Liver (tissue), 8 donors: ENCODE measurements at regions not wholly inside any gene's neighbourhood (a gene's known extent, or its start where the extent isn't known, plus 50 kb on each side); places are given as distances from the start of the nearest gene placed in this dataset.

Source experiments
- DNase-seq: peaks from one replicate; pipeline ENCODE4 v3.0.0-alpha.2; 2017; ENCODE audit warnings: low spot score
- H3K27ac ChIP-seq, 2 donors: one replicate each; pipeline ENCODE4 v1.7.0; 2013; ENCODE audit warnings: inconsistent platforms in 2 of 2, low read length in 2 of 2, control low read depth in 1 of 2, low read depth in 1 of 2, mild to moderate bottlenecking in 1 of 2
- H3K27me3 ChIP-seq, 4 donors: one replicate each; pipeline versions ENCODE4 v1.6.1 to v1.7.0; 2013; ENCODE audit warnings: low read length in 3 of 4, inconsistent platforms in 1 of 4, mild to moderate bottlenecking in 1 of 4, moderate library complexity in 1 of 4; ENCODE audit not compliant: control insufficient read depth in 4 of 4, insufficient read depth in 4 of 4
- H3K36me3 ChIP-seq, 4 donors: one replicate each; pipeline versions ENCODE4 v1.6.1 to v1.7.0; 2013; ENCODE audit warnings: low read length in 3 of 4, mild to moderate bottlenecking in 3 of 4, low read depth in 1 of 4, moderate library complexity in 1 of 4; ENCODE audit not compliant: control insufficient read depth in 4 of 4, insufficient read depth in 3 of 4
- H3K4me1 ChIP-seq, 4 donors: one replicate each; pipeline versions ENCODE4 v1.6.1 to v1.7.0; 2013; ENCODE audit warnings: low read length in 3 of 4, mild to moderate bottlenecking in 3 of 4, moderate library complexity in 1 of 4; ENCODE audit not compliant: control insufficient read depth in 4 of 4, insufficient read depth in 4 of 4
- H3K4me3 ChIP-seq, 3 donors: one replicate each; pipeline versions ENCODE4 v1.6.1 to v1.7.0; 2013; ENCODE audit warnings: low read length in 3 of 3, control low read depth in 1 of 3, low read depth in 1 of 3, mild to moderate bottlenecking in 1 of 3
- H3K9ac ChIP-seq, 2 donors: one replicate each; pipeline ENCODE4 v1.7.0; 2013; ENCODE audit warnings: low read length in 2 of 2, mild to moderate bottlenecking in 2 of 2, moderate library complexity in 2 of 2, control low read depth in 1 of 2, low read depth in 1 of 2
- H3K9me3 ChIP-seq, 4 donors: one replicate each; pipeline versions ENCODE4 v1.6.1 to v1.7.0; 2013; ENCODE audit warnings: low read length in 3 of 4; ENCODE audit not compliant: control insufficient read depth in 4 of 4
- ATF3 ChIP-seq: IDR thresholded peaks from 2 replicates; pipeline ENCODE4 v1.6.1; 2016; ENCODE audit warnings: antibody characterized with exemption
- CTCF ChIP-seq: fragments of 150-350 bp; IDR thresholded peaks from 2 replicates; pipeline ENCODE4 v1.5.1; 2017; ENCODE audit warnings: improper control_type of control experiment, low read depth, low read length; ENCODE audit not compliant: missing input control
- EGR1 ChIP-seq, 2 donors: IDR thresholded peaks; 2 replicates each; pipeline ENCODE4 v1.6.1; 2016 to 2018; ENCODE audit warnings: antibody characterized with exemption in 2 of 2, low read depth in 2 of 2
- FOXA1 ChIP-seq: IDR thresholded peaks from 2 replicates; pipeline ENCODE4 v1.6.1; 2016; ENCODE audit warnings: antibody characterized with exemption
- FOXA2 ChIP-seq: IDR thresholded peaks from 2 replicates; pipeline ENCODE4 v1.6.1; 2016; ENCODE audit warnings: antibody characterized with exemption
- GABPA ChIP-seq, 2 donors: IDR thresholded peaks in 1 of 2; conservative IDR thresholded peaks in 1 of 2; 2 replicates each; pipeline ENCODE4 v1.6.1; 2016; ENCODE audit warnings: antibody characterized with exemption in 2 of 2, mild to moderate bottlenecking in 1 of 2, moderate library complexity in 1 of 2
- HNF4A ChIP-seq, 2 donors: conservative IDR thresholded peaks; 2 replicates each; pipeline ENCODE4 v1.6.1; 2016; ENCODE audit warnings: antibody characterized with exemption in 2 of 2, mild to moderate bottlenecking in 2 of 2
- HNF4G ChIP-seq: IDR thresholded peaks from 2 replicates; pipeline ENCODE4 v1.6.1; 2016; ENCODE audit warnings: antibody characterized with exemption
- JUND ChIP-seq, 2 donors: IDR thresholded peaks; 2 replicates each; pipeline ENCODE4 v1.6.1; 2016; ENCODE audit warnings: antibody characterized with exemption in 2 of 2
- NR2F2 ChIP-seq: IDR thresholded peaks from 2 replicates; pipeline ENCODE4 v1.6.1; 2016; ENCODE audit warnings: antibody characterized with exemption
- RAD21 ChIP-seq, 2 donors: IDR thresholded peaks; 2 replicates each; pipeline ENCODE4 v1.6.1; 2016; ENCODE audit warnings: antibody characterized with exemption in 2 of 2, mild to moderate bottlenecking in 2 of 2
- REST ChIP-seq: IDR thresholded peaks from 2 replicates; pipeline ENCODE4 v1.6.1; 2016; ENCODE audit warnings: antibody characterized with exemption, mild to moderate bottlenecking
- RXRA ChIP-seq, 2 donors: IDR thresholded peaks; 2 replicates each; pipeline ENCODE4 v1.6.1; 2017 to 2018; ENCODE audit warnings: antibody characterized with exemption in 2 of 2, mild to moderate bottlenecking in 1 of 2
- SP1 ChIP-seq: IDR thresholded peaks from 2 replicates; pipeline ENCODE4 v1.6.1; 2018; ENCODE audit warnings: antibody characterized with exemption, mild to moderate bottlenecking
- TAF1 ChIP-seq: conservative IDR thresholded peaks from 2 replicates; pipeline ENCODE4 v1.6.1; 2016; ENCODE audit warnings: antibody characterized with exemption, mild to moderate bottlenecking
- YY1 ChIP-seq: IDR thresholded peaks from 2 replicates; pipeline ENCODE4 v1.6.1; 2016; ENCODE audit warnings: antibody characterized with exemption, mild to moderate bottlenecking
- WGBS: extraction: QIAGEN DNeasy Blood & Tissue Kit; methylation state at CpG from one replicate; pipeline ENCODE4 v1.1.7; 2013; 5-methylcytosine and 5-hydroxymethylcytosine counted together
- TF ChIP-seq, protein P1 (sequence below): IDR thresholded peaks from 2 replicates; pipeline ENCODE4 v1.6.1; 2016; ENCODE audit warnings: antibody characterized with exemption
- TF ChIP-seq, protein P2 (sequence below): IDR thresholded peaks from 2 replicates; pipeline ENCODE4 v1.6.1; 2016; ENCODE audit warnings: antibody characterized with exemption
- donor health status: healthy.
- donor health status: healthy.
- donor health status: healthy.
- donor health status: healthy.
- donor health status: healthy.

DNA sequence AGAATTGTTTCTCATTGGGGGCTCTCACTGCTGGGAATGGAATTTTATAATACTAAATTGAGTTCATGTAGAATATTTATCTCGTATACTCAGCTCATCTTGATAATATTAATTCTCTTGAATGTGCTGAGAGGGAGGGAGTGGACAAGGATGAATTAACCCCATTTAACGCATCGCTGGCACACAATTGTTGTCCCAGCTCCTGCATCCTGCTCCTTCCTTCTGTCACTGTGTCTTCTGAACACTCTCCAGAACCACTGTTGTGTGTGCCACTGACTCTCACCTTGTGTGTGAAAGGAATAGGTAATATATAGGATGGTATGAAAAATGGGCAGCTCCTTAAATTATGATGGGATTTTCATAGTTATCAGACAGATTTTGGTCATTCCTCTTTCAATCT is 267.3 kb downstream of the MTRR start:
- H3K4me1 ChIP-seq, result no peaks in the 10 kb centered on the region
- peaks cover 0 to under 1% (median 0%) of the 10 kb centered on the region in 4 donors for H3K27me3 ChIP-seq
- H3K27ac ChIP-seq, result no peak overlapping the region
- no peaks in the 10 kb centered on the region for H3K9me3 ChIP-seq
- WGBS, result 78% methylated on average over 3 of the region's 3 CpGs
- no peak overlapping the region for H3K4me3 ChIP-seq
- no peaks in the 10 kb centered on the region for H3K36me3 ChIP-seq
- H3K9ac ChIP-seq, result no peak overlapping the region
- TF ChIP-seq FOXA1, result no peak
- no peak for TF ChIP-seq YY1
- no peak for TF ChIP-seq NR2F2
- no peak for TF ChIP-seq SP1
- TF ChIP-seq FOXA2, result no peak
- DNase-seq, result no peak

GRCh38 chr5:8137941-8138550 is 269.1 kb downstream of the MTRR start:
- H3K27ac ChIP-seq, result no peak overlapping the region
- 72% methylated on average over 2 of the region's 2 CpGs for WGBS

More at GRCh38 chr5:8137941-8138550, 269.1 kb downstream of the MTRR start:
- H3K9me3 ChIP-seq, result no peaks in the 10 kb centered on the region
- H3K4me1 ChIP-seq, result no peaks in the 10 kb centered on the region
- H3K27me3 ChIP-seq, result no peaks in the 10 kb centered on the region
- no peak overlapping the region for H3K9ac ChIP-seq
- no peak for DNase-seq
- no peak overlapping the region for H3K4me3 ChIP-seq
- H3K36me3 ChIP-seq, result no peaks in the 10 kb centered on the region
- TF ChIP-seq JUND (IDR thresholded peaks at IDR 0.05) (no peak), RAD21 (IDR thresholded peaks at IDR 0.05) (no peak), FOXA2 (no peak), CTCF (no peak), REST (no peak), ATF3 (no peak), YY1 (no peak), EGR1 (IDR thresholded peaks at IDR 0.05; ENCODE audit: low read depth in 2 of 2) (no peak), HNF4G (no peak), RXRA (IDR thresholded peaks at IDR 0.05) (no peak), HNF4A (conservative IDR thresholded peaks at IDR 0.05) (no peak), FOXA1 (no peak), SP1 (no peak), GABPA (IDR thresholded peaks at IDR 0.05 in 1 of 2, conservative IDR thresholded peaks at IDR 0.05 in 1 of 2) (no peak), TAF1 (no peak), NR2F2 (no peak)
- TF ChIP-seq, protein P1, sequence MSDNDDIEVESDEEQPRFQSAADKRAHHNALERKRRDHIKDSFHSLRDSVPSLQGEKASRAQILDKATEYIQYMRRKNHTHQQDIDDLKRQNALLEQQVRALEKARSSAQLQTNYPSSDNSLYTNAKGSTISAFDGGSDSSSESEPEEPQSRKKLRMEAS, result no peak
- TF ChIP-seq, protein P2, sequence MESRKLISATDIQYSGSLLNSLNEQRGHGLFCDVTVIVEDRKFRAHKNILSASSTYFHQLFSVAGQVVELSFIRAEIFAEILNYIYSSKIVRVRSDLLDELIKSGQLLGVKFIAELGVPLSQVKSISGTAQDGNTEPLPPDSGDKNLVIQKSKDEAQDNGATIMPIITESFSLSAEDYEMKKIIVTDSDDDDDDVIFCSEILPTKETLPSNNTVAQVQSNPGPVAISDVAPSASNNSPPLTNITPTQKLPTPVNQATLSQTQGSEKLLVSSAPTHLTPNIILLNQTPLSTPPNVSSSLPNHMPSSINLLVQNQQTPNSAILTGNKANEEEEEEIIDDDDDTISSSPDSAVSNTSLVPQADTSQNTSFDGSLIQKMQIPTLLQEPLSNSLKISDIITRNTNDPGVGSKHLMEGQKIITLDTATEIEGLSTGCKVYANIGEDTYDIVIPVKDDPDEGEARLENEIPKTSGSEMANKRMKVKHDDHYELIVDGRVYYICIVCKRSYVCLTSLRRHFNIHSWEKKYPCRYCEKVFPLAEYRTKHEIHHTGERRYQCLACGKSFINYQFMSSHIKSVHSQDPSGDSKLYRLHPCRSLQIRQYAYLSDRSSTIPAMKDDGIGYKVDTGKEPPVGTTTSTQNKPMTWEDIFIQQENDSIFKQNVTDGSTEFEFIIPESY, result no peak
